NCI-H774 (cell line): ENCODE measurements at regions not wholly inside any gene's neighbourhood (a gene's known extent, or its start where the extent isn't known, plus 50 kb on each side); places are given as distances from the start of the nearest gene placed in this dataset.
"Not testable (repeated sequence)": the region's sequence is repeated elsewhere in the genome, so short reads cannot be mapped to it uniquely, and the experiment has no call there.

Experiments
- DNase-seq: peaks from one replicate; lab custom pipeline; 2025; lab: John Stamatoyannopoulos, UW

DNA sequence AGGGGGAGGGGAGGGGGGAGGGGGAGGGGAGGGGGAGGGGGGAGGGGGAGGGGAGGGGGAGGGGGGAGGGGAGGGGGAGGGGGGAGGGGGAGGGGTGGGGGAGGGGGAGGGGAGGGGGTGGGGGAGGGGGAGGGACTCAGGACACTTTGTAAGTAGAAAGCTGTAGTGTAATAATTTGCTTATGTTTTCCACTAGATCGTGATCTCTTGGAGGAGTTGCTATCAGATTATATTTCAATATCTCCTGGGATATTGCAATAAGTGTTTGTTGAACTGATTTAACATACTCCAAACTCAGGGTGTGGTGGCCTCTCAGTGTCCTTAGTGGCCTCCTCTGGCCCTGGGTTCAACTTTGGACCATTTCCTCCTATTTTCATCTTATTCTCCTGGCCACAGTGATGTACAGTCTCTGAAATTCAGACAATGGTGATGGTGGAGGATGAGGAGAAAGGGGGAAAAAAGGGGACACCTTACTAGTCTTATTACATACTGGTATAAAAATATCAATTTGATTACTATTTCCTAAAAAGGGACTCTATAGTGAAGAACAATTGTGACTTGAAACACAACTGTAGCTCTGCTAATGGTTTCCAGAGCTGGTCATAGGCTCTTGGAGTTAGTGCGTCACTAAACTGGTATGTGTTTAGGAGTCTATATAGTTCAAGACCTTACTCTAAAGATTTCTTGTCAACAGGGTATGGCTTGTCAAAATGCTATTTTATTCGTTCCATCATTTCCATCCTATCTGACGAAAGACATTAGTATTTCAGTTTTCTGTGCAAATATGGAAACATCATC lies 89.6 kb downstream of the DDX1 start:
- no peak for DNase-seq

DNA sequence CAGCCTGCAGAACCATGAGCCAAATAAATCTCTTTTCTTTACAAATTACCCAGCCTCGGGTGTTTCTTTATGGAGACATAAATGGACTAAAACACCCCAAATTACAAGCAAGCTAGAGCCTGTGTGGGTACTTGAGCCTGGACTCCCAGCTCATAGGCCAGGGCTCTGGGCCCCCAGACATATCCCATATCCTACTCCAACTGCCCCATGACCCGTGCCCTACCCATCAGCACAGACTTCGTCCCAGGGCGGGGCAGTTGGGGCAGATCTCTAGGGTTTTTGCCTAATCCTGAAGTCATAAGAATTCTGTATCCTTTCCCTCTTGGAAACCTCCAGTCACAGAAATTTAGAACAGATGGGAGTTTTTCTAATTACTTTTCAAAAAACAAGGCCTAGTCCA lies 90.7 kb downstream of the DDX1 start:
- no peak for DNase-seq

DNA sequence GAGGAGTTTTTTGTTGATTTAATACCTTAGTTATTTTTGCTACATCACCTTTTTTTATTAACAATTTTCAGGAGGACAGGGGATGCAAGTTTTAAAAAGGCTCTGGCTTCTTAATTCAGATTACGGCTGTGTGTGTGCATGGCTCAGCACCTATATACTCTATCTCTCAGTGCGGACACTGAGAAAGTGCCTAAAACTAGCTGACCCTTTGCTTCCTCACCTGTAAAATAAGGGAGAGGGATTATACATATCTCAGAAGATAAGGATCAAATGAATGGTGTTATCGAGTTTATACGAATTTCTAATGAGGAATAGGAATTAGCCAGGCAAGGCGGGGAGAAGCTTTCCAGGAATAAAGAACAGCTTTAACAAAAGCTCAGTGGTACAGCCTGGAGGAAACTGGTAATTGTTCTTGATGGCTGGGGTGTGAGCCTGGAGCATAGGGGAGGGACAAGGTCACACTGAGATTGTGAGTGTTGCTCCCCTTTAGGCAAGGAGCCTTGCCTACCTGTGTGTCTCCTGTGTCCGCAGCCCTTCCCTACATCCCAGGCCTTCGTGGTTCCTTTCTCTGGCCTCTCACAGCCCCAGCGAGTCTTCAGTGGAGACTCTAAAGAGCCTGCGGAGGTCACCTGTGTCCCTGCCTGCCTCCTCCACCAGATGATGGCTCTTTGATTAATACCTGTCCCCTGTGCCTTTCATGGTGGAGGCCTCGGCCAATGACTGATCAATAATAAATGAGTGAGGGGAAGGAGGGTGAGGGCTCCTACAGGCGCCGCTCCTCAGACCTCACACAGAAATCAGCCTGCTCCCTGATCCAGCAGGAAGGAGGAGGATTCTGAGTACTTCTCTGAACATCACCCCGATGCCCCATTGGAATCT lies 92.7 kb downstream of the DDX1 start:
- DNase-seq, result no peak

DNA sequence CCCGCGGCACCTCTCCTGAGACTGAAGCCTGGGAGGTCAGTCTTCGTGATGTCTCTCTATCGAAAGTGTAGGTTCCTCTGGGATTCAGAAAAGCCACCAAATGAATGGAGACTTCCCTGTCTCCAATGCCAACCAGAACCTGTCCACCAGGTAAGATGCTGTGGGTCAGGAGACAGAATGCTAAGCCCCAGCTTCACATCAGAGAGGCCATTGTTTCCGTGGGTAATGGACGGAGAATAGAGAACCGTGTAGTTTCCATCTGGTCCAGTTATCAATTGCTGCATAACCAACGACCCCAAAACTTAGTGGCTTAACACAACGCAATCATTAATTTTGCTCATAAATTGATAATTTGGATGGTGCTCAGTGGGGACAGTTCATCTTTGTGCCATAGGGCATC lies 93.5 kb downstream of the DDX1 start:
- no peak for DNase-seq

DNA sequence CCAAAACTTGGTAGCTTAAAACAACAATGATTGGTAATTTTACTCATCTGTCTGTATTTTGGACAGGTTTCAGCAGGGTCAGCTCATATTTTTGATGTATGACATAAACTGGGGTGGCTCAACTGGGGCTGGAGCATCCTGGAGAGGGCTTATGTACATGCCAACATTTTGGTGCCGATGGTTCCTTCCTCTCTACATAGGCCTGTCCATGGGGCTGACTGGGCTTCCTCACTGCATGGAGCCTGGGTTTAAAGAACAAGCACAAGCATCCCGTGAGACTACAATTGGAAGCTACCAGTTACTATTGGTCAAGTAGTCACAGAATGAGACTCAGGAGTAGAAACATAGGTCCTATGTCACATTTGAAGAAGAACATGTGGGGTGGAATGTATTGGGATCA lies 95.0 kb downstream of the DDX1 start:
- no peak for DNase-seq

DNA sequence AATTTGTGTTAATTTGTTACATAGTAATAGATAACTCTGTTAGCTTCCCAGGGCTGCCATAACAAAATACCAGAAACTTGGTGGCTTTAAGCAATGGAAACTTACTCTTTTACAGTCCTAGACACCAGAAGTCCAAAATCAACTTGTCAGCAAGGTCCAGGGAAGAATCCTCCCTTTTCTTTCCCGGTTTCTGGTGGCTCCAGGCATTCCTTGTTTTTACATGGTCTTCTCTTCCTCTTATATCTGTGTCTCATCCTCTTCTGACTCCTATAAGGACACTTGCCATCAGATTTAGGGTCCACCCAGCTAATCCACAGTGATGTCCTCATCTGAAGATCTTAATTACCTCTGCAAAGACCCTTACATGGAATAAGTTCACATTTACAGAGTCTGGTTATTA lies 95.6 kb downstream of the DDX1 start:
- no peak for DNase-seq

DNA sequence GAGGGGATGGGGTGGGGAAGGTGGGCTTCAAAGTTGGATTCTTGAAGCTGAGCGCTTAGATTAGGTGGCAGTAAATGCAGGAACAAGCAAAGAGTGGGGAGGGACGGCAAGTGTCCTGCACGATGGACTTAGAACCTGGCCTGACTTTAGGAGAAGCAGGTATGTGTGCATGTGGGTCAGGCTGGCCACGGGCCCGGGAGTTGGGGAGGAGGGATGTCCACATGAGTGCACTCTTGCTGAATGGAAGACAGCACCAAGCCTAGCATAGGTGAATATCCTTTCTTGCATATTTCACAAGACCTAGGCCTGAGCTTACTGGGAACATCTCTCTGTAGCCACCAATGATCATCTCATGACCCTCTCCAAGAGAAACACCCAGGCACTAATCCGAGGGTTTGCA lies 96.1 kb downstream of the DDX1 start:
- no peak for DNase-seq

DNA sequence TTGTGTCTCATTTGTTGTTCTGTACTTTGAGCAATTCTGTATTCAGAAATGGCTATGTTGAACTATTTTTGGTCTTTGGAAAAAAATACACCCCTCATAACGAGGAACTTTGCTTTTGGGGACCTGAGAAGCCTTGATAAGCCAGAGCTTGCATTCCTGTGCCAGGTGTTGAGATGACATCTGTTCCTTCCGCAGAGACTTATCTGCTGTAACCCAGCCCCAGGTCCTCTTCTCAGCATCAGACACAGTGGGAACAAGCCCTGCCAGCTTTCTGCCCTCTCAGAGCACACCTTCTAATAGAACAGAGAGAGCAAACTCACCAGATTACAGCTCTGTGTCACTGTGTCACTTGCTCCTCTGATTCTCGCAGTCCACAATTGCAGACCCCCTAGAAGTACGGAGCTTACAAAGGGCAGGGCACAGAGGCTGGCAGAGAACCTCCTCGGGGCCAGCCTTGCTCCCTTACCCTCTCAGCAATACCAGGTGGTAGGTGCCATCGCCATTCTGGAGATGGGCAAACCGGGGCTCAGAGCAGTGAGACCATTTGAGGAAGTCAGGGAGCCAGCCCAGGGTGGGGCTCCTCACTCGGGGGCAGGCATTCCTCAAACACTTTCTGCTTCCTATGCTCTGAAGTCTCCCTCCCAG lies 97.4 kb downstream of the DDX1 start:
- DNase-seq, result no peak

DNA sequence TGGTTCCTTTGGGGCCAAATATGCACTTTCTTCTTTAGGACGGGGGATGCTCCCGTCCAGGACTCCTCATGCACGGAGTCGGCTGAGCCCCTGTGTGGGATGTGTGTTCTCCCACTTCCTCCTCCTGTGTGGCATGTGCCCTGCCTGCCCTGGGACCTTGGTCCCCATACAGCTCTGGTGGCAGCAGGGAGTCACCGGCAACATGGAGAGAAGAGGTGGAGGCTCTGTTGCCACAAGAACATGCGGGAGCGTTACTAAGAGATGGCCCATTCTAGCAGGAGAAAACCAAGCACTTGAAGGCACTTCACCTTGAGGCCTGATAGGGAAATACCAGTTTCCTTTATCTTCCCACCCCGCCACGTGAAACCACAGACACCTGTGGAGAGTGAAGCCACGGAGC lies 98.0 kb downstream of the DDX1 start:
- DNase-seq, result no peak

DNA sequence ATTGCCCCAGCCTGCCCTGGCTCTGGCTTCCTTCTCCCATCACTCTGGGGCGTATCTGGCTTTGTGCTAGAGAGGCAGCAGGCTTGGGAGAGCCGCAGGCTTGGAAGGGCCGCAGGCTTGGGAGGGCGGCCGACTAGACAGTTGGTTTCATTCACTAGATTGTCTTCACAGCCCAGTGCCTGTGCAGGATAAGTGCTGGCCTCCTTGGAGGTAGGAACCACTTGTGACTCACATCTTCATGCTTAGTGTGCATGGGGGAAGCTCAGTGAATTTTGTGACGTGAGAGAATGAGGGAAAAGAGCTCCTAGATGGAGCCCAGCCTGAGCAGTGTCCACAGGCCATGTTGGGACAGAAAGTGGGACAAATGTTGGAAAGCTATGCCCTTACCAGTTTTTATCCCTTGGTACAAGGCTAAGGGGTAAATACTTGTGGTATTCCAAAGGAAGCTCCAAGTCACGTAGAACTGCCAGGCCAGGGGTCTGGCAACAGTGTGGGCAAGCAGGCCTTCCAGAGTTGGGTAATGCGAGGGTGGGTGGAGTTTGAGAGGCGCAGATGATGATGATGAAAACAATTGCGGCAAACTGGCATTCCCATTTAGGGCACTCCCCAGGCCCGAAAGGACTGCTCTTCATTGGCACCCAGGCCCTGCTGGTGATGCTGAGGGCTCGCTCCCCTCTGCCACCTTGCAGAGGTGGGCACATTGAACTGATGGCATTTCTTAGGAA lies 100.1 kb downstream of the DDX1 start:
- DNase-seq, result no peak

DNA sequence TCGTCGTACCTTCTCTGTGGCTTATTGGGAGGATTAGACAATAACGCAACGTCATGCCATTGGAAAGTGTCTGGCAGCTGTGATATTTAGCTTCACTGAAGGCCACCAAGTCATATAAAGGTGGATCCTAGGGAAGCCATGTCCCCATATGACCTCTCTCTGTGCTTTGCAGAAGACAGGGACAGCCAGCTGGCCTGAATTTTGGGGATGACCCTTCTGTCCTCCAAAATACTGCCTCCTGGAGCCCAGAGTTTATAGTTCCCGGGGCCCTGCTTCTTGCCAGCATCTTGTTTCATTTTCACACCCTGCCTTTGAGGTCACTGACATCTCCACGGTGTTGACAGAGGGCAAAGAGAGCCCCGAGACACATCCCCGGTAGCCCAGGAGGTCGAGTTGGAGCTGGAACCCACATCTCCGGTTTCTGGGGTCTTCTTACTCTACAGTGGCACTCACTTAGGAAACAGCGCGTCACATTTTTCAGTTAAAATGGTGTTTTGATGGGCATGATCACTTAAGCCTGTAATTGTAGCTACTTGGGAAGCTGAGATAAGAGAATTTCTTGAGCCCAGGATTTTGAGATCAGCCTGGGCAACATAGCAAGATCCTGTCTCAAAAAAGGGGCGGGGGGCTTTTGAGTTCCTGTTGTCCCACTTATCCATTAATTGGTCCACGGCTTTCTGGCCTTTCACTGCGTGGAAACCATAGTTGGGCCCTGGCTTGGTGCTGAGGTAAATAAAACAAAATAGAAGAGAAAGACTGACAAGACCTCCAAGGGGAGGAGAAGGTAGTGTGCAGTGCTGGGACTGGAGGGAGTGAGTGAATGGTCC lies 101.1 kb downstream of the DDX1 start:
- DNase-seq, result no peak

DNA sequence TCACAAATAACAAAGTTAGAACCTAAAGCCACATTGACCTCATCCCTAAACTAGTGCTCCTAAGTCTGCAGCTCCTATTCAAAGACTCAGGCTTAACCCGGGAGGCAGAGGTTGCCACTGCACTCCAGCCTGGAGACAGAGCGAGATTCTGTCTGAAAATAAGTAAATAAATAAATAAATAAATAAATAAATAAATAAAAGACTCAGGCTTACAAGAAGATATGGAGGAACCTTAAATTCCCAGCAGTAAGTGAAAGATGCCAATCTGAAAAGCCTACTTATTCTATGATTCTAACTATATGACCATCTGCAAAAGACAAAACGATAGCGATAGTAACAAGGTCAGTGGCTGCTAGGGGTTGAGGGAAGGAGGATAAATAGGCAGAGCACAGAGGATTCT lies 101.7 kb downstream of the DDX1 start:
- no peak for DNase-seq

DNA sequence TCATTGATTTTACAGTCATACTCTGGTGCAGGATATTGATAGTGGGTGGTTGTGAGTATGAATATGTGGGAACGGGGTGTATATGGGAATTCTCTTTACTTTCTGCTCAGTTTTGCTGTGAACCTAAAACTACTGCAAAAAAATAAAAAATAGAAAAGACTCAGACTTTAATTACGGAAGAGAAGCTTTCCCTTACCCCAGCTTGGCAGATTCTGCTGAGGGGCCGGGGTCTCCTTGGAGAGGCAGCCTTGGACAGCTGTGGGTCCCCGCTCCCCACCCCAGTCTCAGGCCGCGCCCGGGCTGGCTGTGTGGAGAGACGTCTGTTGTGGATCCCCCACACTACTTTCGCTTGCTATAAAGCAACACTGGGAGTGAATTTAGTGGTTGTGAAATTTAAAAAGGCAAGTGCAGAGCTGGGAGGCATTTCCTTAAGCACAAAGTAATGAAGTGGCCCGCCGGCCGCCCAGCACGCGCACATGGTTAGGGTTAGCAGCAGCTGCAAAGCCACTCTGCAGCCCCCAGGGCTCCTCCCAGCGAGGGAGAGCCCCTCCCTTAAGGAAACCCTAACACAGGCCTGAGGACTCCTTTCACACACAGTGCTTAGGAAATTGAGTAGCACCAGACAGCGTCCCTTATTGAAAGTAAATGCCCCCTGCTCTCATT lies 102.4 kb downstream of the DDX1 start:
- no peak for DNase-seq

DNA sequence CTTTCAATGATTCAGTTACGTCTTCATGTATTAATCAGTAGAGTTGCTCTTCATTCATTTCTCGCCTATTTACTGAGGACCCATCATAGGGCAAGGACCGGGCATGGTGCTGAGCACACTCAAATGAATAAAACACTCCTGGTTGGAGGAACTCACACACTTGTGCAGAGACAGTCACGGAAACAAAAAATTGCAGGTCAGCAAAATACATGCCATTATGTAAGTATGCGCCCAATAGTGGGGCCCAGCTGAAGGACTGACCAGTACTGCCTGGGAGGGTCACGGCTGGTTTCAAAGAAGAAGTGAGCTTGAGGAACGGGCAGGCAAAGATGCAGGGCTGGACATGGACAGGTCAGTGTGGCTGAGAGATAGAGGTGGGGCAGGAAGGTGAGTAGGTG lies 102.9 kb downstream of the DDX1 start:
- DNase-seq, result no peak

DNA sequence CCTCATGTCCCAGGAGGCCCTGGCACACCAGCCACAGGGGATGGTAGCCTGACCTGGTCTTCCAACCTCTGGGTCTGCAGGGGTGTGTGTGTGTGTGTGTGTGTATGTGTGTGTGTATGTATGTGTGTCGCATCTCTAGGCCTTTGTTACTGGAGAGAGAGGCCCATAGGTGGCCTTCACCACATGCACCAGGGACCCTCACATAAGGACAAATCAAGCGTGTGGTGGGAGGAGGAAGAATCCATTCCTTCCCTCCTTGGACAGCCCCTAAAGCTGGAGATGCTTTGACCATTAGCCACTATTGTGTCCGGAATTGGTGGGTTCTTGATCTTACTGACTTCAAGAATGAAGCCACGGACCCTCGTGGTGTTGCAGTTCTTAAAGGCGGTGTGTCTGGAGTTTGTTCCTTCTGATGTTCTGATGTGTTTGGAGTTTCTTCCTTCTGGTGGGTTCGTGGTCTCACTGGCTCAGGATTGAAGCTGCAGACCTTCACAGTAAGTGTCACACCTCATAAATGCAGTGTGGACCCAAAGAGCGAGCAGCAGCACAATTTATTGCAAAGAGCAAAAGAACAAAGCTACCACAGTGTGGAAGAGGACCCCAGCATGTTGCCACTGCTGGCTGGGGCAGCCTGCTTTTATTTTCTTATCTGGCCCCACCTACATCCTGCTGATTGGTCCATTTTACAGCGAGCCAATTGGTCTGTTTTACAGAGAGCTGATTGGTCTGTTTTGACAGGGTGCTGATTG lies 104.1 kb downstream of the DDX1 start:
- DNase-seq, result no peak

DNA sequence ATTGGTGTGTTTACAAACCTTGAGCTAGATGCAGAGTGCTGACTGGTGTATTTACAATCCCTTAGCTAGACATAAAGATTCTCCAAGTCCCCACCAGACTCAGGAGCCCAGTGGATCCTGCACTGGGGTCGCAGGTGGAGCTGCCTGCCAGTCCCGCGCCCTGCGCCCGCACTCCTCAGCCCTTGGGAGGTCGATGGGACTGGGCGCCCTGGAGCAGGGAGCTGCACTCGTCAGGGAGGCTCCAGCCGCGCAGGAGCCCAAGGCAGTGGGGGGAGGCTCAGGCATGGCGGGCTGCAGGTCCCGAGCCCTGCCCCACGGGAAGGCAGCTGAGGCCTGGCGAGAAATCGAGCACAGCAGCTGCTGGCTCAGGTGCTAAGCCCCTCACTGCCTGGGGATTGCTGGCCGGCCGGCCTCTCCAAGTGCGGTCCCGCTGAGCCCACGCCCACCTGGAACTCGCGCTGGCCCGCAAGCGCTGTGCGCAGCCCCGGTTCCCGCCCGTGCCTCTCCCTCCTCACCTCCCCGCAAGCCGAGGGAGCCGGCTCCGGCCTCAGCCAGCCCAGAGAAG lies 105.0 kb downstream of the DDX1 start:
- DNase-seq, result not testable (repeated sequence)

DNA sequence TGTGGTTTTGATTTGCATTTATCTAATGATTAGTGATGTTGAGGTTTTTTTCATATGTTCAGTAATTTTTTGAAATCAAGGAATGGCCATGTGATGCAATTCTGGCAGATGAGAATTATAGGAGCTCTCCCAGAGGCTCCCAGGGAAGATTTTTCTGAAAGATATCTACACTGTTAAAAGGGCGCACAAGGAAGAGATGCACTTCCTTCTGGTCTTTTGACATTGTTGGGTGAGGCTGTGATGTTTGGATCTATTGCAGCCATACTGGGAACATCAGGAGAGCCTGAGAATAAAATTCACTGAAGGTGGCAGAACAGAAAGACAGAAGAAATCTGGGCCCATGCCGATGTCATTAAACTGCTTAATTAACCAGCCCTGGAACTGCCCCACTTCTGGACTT lies 108.5 kb downstream of the DDX1 start:
- DNase-seq, result no peak

DNA sequence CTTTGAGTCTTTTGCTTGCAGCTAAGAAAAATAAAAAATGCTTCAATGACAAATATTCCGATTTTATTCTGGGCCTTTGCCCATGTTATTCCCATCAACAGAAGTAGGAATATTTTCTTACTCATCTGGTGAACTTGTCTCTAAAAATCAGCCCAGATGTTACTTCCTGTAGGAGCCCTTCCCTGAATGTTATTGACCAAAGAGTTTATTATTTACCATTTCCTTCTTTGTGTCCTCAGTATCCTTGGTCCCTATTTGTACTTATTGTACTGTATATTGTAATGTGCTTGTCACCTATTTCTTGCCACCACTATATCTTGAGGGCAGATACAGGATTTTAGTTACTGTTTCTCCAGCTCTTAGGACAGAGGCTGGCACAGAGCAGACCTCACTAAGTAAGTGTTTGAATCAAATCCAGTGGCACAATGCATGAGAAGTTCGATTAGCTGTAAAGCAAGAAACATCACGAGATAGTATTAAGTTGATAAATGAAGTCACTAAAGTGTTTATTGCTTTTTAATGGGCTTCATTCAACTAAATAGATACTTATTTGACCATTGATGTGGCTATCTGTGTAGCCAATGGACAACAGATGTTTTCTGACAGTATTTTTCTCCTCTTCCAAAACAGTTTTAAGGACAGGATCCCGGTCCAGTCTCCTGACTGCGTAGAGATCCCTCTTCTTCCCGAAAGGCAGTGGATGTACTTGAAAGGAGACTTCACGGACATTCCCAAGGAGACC lies 109.1 kb downstream of the DDX1 start:
- DNase-seq, result no peak

DNA sequence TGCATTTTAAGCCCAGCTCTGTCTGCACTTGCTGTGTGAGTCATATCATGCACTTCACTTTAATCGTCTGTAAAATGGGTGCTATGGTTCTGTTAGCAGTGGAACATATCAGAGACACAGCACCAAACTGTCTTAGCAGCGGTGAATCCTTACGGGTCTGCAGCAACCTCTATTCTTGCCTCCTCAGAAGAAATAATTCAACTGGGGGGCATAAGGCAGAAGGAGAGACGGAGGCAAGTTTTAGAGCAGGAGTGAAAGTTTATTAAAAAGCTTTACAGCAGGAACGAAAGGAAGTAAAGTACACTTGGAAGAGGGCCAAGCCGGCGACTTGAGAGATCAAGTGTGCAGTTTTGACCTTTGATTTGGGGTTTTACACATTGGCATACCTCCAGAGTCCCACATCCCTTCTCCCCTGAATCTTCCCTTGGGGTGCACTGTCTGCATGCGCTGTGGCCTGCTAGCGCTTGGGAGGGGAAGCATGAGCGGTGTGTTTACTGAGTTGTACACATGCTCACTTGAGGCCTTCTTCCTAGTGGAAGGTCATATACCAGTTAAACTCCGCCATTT lies 109.8 kb downstream of the DDX1 start:
- no peak for DNase-seq
